Fibroblast of mammary gland (primary cell): ENCODE measurements at regions not wholly inside any gene's neighbourhood (a gene's known extent, or its start where the extent isn't known, plus 50 kb on each side); places are given as distances from the start of the nearest gene placed in this dataset.
A peak's percentile ranks its signal among the peaks of the same experiment; 100 is the strongest.
"Not testable (repeated sequence)": the region's sequence is repeated elsewhere in the genome, so short reads cannot be mapped to it uniquely, and the experiment has no call there.

ENCODE experiments used
- DNase-seq: peaks from one replicate; pipeline ENCODE4 v3.0.0-alpha.2; 2010; ENCODE audit warnings: low read depth
- H3K4me3 ChIP-seq: 2 replicates; pipeline ENCODE4 v1.5.1; 2011; ENCODE audit warnings: low read depth, mild to moderate bottlenecking, low read length, moderate library complexity; ENCODE audit not compliant: control insufficient read depth
- TF ChIP-seq, protein P1 (sequence below): conservative IDR thresholded peaks from 2 replicates; pipeline ENCODE4 v1.5.1; 2011; ENCODE audit warnings: low read depth, low read length, inconsistent platforms; ENCODE audit not compliant: control insufficient read depth, insufficient read depth

- no peak for DNase-seq
- TF ChIP-seq, protein P1, sequence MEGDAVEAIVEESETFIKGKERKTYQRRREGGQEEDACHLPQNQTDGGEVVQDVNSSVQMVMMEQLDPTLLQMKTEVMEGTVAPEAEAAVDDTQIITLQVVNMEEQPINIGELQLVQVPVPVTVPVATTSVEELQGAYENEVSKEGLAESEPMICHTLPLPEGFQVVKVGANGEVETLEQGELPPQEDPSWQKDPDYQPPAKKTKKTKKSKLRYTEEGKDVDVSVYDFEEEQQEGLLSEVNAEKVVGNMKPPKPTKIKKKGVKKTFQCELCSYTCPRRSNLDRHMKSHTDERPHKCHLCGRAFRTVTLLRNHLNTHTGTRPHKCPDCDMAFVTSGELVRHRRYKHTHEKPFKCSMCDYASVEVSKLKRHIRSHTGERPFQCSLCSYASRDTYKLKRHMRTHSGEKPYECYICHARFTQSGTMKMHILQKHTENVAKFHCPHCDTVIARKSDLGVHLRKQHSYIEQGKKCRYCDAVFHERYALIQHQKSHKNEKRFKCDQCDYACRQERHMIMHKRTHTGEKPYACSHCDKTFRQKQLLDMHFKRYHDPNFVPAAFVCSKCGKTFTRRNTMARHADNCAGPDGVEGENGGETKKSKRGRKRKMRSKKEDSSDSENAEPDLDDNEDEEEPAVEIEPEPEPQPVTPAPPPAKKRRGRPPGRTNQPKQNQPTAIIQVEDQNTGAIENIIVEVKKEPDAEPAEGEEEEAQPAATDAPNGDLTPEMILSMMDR, result no peak
- no peak overlapping the region for H3K4me3 ChIP-seq
These were observed 158.7 kb upstream of the NBPF11 start for GRCh38 chr1:148310807-148311206.

DNA sequence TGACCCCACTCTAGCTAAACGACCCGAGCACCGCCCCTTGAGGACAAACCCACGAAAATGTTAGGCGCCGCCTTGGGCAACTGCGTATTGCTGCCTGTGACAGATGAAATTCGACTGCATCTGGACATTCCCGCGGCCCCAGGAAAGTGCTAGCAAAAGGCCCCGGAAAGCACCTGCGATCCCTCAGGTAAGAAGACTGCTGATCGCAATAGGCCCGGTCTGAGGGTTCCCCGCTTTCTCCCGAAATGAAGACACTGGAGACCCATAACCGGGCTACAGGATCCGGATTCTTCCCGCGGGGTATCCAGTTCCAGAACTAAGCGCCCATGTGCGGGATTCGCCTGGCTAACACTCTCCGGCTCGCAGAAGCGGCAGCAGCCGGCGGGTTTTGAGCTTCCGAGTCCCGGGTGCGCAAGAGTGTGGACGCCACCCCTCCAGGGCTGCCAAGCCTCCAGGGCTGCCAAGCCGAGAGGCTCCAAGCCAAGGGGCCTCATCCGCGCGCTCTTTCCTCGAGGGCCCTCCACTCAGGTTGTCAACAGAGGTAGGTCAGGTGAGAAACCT lies 157.9 kb upstream of the NBPF11 start:
- DNase-seq, result no peak
- TF ChIP-seq, protein P1, result no peak
- peak overlapping the region; percentile 31 for H3K4me3 ChIP-seq

DNA sequence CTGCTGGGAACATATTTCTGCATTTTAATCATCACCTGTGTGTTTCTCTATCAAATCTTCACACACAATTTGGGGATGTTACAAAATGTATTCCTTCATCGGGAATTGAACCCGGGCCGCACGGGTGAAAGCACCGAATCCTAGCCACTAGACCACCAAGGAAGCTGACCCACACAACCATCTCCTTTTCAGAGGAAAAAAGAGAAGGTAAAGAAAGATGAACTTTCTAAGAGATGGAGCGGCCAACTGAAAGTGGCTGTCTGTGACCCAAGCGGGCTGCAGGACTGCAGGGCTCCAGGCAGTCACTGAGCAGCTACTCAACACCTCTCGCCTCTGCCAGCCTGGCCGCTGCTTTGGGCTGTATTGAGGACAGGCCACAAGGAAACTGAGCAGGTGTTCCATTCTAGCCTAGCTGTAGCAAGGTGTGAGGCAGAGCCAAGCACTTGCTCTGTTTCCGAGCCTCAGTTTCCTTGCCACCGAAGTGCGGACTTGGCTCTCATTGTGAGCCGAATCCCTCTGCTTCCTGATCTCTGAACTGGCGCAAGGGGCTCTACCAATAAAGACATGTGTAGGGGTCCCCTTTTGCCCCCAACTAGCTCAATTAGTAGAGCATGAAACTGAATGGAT lies 156.9 kb upstream of the NBPF11 start:
- H3K4me3 ChIP-seq, result no peak overlapping the region
- TF ChIP-seq, protein P1, result no peak
- peak; percentile 43 for DNase-seq

DNA sequence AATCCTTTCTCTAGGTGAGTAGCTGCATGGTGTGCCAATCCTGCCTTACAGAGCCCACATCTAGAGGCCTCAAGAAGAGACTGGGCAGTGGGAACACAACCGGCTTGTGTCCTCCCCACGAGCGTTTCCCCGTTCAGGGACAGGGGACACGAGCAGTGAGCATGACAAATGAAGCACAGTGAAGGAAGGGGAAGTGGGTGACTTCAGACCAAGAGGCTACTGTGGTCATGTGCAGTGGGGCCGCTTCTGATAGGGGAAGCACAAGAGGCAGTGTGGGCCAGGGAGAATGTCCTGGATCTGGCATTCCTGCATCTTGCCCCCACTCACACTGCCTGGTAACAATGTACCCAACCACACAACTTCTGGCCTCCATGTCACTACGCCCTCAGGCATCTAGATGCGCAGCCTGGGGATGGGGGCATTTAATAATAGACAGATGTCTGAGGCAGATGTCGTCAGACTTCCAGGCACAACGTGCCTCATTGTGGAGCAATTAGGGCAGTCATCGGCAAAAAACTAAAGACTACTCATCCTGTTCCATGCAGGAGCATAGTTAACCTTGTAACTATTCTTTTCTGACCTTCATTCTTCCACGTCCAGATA lies 155.6 kb upstream of the NBPF11 start:
- H3K4me3 ChIP-seq, result no peak overlapping the region
- TF ChIP-seq, protein P1, result no peak
- no peak for DNase-seq

GRCh38 chr1:148304935-148305334 lies 152.9 kb upstream of the NBPF11 start:
- H3K4me3 ChIP-seq, DNase-seq: not testable (repeated sequence)

DNA sequence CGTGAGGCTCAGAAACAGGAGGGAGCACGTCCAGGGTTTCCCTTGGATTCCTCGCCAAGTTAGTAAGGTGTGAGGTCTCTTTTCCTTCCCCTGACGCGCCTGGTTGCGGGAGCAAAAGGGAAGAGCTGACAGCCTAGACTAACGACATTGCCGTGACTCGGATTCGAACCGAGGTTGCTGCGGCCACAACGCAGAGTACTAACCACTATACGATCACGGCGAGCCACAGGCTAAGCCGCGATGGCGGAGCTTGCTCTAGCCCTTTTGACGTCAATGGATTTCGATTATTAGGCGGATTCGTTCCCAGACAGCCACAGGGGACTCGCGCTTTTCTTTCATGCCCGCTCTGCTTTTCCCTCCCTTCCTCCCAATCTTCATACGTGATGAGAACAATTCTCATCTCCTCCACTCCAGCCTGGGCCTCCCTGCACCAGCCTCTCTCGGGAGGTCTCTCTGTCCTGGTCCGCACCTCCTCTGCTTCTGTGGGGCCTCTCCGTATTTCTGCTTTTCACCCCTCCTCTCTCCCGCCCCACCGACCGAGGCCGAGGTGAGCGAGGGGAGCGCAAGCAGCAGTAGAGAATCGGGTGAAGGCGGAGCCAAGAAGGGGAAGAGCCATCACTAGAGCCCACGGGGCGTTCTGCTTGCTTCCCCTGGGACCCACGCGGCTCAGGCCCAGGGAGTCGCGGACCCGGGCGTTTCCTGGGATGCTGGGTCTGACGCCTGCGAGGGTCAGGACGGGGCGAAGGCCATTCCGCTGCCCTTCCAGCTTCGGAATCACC lies 150.7 kb upstream of the NBPF11 start:
- peak overlapping the region; percentile 52 for H3K4me3 ChIP-seq
- not testable (repeated sequence) for DNase-seq

- H3K4me3 ChIP-seq, DNase-seq: not testable (repeated sequence)
These were observed 145.8 kb upstream of the NBPF11 start for GRCh38 chr1:148297852-148298251.

DNA sequence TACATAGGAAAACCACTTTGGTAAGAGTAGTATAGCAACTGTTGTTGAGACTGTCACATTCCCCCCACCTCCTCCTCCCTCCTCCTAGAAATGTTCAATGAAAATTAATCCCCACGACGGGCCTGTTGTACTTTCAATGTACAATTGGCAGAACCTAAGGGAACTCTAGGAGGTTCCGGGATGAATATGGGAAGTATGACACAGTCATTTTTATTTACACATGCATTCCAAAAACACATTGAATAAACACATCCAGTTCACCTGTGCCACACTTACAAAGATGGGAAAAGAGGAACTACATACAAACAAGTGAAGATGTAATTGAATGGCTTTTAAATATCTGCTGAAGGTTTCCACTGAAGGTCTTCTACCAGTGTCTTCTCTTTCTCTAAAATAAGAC lies 144.4 kb upstream of the NBPF11 start:
- TF ChIP-seq, protein P1, result no peak
- DNase-seq, result no peak
- no peak overlapping the region for H3K4me3 ChIP-seq
